Kidney (tissue), 13 donors: ENCODE measurements at regions not wholly inside any gene's neighbourhood (a gene's known extent, or its start where the extent isn't known, plus 50 kb on each side); places are given as distances from the start of the nearest gene placed in this dataset.

ENCODE experiments used
- DNase-seq, 5 donors: peaks; one replicate each; pipeline ENCODE4 v3.0.0-alpha.2; 2013 to 2020
- FAIRE-seq: peaks from 2 replicates; lab custom pipeline; 2012; peaks lifted over from hg19 to GRCh38; lab: Jason Lieb, UNC
- H3K27ac ChIP-seq, 2 donors: one replicate each; pipeline ENCODE4 v1.7.0; 2013; ENCODE audit warnings: low read depth in 2 of 2, low read length in 2 of 2, inconsistent platforms in 1 of 2
- H3K27me3 ChIP-seq: one replicate; pipeline ENCODE4 v1.7.1; 2013; ENCODE audit warnings: low read length, inconsistent platforms; ENCODE audit not compliant: control insufficient read depth, insufficient read depth
- H3K36me3 ChIP-seq, 3 donors: one replicate each; pipeline versions ENCODE4 v1.7.0 to v1.7.1; 2013; ENCODE audit warnings: low read length in 3 of 3, control low read depth in 1 of 3, inconsistent platforms in 1 of 3; ENCODE audit not compliant: insufficient read depth in 3 of 3, control insufficient read depth in 2 of 3
- H3K4me1 ChIP-seq, 3 donors: one replicate each; pipeline versions ENCODE4 v1.7.0 to v1.7.1; 2013; ENCODE audit warnings: low read length in 3 of 3, inconsistent platforms in 1 of 3, low read depth in 1 of 3; ENCODE audit not compliant: control insufficient read depth in 2 of 3, insufficient read depth in 2 of 3
- H3K4me3 ChIP-seq, 3 donors: one replicate each; pipeline versions ENCODE4 v1.7.0 to v1.8.1; 2013; ENCODE audit warnings: low read length in 3 of 3, control low read depth in 1 of 3, inconsistent platforms in 1 of 3
- H3K9ac ChIP-seq, 3 donors: one replicate each; pipeline versions ENCODE4 v1.7.0 to v1.7.1; 2013; ENCODE audit warnings: low read length in 3 of 3, control low read depth in 1 of 3, inconsistent platforms in 1 of 3
- H3K9me3 ChIP-seq, 3 donors: one replicate each; pipeline versions ENCODE4 v1.7.0 to v1.7.1; 2013; ENCODE audit warnings: low read length in 3 of 3, control low read depth in 1 of 3, inconsistent platforms in 1 of 3; ENCODE audit not compliant: control insufficient read depth in 2 of 3, insufficient read depth in 1 of 3
- intact Hi-C: fragments of 100-400 bp; cut with DNase I; formaldehyde crosslinking; loops from one replicate; pipeline ENCODE4 v1.11.1; 2022
- TF ChIP-seq, protein P1 (sequence below): IDR thresholded peaks from 3 replicates; pipeline ENCODE4 v1.5.1; 2012; ENCODE audit warnings: mild to moderate bottlenecking, moderate library complexity, borderline replicate concordance; ENCODE audit not compliant: insufficient read depth; ENCODE audit errors: extremely low read depth
- donor health status: control.
- donor health status: control.
- donor health status: control.
- donor health status: control.
- donor health status: control.
- donor health status: DM: yes; HTN: yes; CAD: no.
- donor health status: Normal renal cell carcinoma (clear cell type).

DNA sequence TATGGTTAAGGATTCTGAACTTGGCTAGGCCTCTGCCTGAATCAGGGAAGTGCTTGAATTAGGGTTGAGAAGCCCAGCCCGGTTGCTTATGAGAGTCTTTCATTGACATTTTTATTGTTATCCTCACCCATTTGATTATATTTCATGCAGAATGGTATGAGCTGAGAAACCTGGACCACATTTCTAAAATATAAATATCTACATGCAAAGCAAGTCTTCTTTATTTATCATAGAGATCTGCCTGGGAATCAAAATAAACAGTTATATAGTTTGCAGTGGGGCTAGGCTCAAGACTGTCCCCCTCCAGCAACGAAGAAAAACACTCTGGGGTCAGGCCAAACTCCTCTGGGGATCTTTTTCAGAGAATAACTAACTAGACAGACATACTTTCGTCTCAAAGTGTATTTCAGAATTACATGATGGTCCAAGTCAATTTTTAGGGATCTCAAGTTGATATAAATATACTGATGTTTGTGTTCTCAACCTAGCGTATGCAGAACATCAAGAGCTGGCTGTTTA is 675.4 kb upstream of the NR2F2 start:
- no peaks in the 10 kb centered on the region for H3K4me1 ChIP-seq
- H3K27ac ChIP-seq: no peak overlapping the region
- intact Hi-C loops: no loop called here
- no peaks in the 10 kb centered on the region for H3K9me3 ChIP-seq
- no peak overlapping the region for H3K4me3 ChIP-seq
- H3K27me3 ChIP-seq: no peaks in the 10 kb centered on the region
- FAIRE-seq: no peak
- TF ChIP-seq, protein P1, sequence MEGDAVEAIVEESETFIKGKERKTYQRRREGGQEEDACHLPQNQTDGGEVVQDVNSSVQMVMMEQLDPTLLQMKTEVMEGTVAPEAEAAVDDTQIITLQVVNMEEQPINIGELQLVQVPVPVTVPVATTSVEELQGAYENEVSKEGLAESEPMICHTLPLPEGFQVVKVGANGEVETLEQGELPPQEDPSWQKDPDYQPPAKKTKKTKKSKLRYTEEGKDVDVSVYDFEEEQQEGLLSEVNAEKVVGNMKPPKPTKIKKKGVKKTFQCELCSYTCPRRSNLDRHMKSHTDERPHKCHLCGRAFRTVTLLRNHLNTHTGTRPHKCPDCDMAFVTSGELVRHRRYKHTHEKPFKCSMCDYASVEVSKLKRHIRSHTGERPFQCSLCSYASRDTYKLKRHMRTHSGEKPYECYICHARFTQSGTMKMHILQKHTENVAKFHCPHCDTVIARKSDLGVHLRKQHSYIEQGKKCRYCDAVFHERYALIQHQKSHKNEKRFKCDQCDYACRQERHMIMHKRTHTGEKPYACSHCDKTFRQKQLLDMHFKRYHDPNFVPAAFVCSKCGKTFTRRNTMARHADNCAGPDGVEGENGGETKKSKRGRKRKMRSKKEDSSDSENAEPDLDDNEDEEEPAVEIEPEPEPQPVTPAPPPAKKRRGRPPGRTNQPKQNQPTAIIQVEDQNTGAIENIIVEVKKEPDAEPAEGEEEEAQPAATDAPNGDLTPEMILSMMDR: no peak
- no peaks in the 10 kb centered on the region for H3K36me3 ChIP-seq
- no peak overlapping the region for H3K9ac ChIP-seq
- DNase-seq: no peak

DNA sequence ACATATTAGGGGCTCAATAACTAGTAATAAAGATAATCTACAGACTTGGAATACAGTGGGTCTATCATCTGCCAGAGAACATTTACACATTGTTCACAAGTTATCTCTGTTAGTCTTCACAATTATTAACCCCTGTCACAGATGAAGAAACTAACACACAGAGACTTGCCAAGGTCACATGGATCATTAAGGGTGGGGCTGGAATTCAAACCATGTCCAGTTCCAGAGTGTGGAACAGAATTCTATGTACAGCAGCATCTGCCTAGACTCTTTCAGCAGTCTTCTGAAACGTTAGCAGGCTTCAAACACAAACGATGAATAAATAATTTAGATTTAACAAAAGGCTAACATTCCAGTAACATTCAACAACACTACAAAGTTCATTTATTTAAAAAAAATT is 673.9 kb upstream of the NR2F2 start:
- Histone ChIP-seq H3K27ac (no peak overlapping the region), H3K9ac (no peak overlapping the region), H3K4me3 (no peak overlapping the region), H3K4me1 (no peaks in the 10 kb centered on the region), H3K9me3 (no peaks in the 10 kb centered on the region), H3K27me3 (no peaks in the 10 kb centered on the region), H3K36me3 (no peaks in the 10 kb centered on the region)
- DNase-seq (no peak), FAIRE-seq (no peak)
- TF ChIP-seq, protein P1: no peak
- intact Hi-C loops: no loop called here

DNA sequence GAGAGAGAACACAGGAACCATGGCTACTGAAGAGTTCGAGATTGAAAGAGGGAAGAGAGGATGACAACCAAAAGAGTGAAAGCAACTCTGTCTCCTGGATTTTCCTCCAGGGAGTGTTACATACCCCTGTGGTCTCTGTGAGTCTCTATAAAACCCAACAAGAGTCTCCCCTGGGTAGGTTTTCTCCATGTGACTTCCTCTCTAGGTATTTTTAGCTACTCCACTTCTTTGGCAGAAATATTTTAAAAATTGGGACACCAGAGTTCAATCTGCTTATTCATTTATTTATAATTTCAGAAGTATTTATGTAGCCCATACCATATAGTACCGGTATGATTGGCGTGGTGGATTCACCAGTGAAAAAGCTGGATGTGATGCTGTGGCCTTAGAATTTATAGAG is 671.7 kb upstream of the NR2F2 start:
- H3K27ac ChIP-seq: no peak overlapping the region
- no peaks in the 10 kb centered on the region for H3K27me3 ChIP-seq
- no peak overlapping the region for H3K4me3 ChIP-seq
- FAIRE-seq: no peak
- H3K9me3 ChIP-seq: no peaks in the 10 kb centered on the region
- TF ChIP-seq, protein P1: no peak
- H3K9ac ChIP-seq: no peak overlapping the region
- no peak for DNase-seq
- intact Hi-C loops: no loop called here
- H3K4me1 ChIP-seq: no peaks in the 10 kb centered on the region
- H3K36me3 ChIP-seq: no peaks in the 10 kb centered on the region

DNA sequence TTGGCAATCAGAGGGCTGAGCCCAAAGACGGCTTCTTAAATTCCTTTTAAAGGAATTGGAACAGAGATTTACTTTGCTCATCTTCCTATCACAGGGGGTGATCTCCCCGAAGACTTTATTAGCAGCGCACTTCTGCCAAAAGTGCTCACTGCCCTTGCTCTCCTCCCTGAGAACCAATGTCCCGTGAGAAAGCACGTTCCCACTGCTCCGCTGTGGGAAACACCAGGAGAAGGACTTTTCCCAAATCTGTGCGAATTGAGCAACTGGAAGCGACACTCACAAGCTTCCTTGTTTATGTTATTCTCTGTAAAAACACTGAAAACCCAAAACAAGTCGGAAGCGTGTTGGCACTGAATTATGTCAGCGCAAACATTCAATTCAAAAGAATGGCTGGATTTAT is 670.8 kb upstream of the NR2F2 start:
- no peak for FAIRE-seq
- no peaks in the 10 kb centered on the region for H3K36me3 ChIP-seq

More for the DNA sequence above, 670.8 kb upstream of the NR2F2 start:
- intact Hi-C loops: no loop called here
- no peaks in the 10 kb centered on the region for H3K27me3 ChIP-seq
- no peak overlapping the region for H3K4me3 ChIP-seq
- TF ChIP-seq, protein P1: no peak
- H3K9me3 ChIP-seq: no peaks in the 10 kb centered on the region
- no peaks in the 10 kb centered on the region for H3K4me1 ChIP-seq
- H3K27ac ChIP-seq: no peak overlapping the region
- no peak for DNase-seq
- no peak overlapping the region for H3K9ac ChIP-seq
